ENCODE measurements at regions not wholly inside any gene's neighbourhood (a gene's known extent, or its start where the extent isn't known, plus 50 kb on each side); places are given as distances from the start of the nearest gene placed in this dataset.

DNA sequence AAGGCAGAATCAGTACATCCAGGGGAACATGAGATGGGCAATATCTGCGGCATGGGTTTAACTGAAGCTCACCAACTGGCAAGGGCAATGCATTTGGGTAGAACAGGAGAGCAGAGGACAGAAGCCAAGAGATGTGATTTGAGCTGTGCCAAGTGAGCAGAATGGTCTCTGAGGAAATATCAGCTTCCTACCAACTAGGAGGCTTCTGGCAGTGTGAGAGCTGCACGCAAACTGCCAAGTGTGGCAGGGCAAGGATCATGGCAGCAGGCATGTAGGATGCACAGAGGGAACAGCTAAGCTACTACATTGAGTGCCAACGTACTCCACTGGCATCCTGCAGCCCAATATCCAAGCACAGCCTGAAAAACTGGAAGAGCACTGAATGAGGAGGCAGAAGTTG is 1036.5 kb downstream of the TUSC7 start:
- no peak for DNase-seq

DNA sequence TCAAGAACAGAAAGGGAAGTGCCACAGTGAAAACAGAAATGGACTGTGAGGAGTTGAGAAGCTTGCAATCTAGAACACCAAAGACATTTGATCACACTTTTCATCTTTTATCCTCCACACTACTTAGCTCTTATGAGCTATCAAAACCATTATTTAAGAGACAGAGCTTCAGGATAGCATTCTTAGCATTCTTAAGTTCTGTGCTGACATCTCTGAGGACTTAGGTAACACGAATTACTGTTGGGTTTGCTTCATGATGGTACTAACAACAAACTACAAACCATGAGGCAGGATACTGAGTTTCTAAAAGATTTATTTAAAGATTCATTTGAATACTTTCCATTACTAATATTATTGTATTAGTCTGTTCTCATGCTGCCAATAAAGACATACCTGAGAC is 1038.6 kb downstream of the TUSC7 start:
- DNase-seq: no peak

- DNase-seq: no peak
Measured at GRCh38 chr3:117750674-117751269, 1041.2 kb downstream of the TUSC7 start.

DNA sequence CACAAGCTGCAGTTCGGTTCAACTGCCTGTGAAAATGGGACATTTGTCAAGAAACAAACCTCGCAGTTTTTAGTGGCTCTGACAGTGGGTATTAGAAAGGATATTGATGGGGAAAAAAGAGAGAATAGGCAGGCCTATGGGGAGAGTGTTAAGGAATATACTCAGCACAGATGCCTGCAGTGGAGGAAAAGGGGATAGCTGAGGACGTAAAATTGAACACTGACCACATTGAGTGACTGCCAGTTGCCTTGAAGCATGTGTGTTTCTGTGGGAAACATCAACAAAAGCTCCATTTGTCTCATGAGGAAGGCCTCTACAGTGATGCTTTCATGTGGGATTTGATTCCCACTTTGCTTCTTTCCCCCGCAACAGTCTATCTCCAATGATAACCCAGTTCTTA is 1042.1 kb downstream of the TUSC7 start:
- DNase-seq: no peak

DNA sequence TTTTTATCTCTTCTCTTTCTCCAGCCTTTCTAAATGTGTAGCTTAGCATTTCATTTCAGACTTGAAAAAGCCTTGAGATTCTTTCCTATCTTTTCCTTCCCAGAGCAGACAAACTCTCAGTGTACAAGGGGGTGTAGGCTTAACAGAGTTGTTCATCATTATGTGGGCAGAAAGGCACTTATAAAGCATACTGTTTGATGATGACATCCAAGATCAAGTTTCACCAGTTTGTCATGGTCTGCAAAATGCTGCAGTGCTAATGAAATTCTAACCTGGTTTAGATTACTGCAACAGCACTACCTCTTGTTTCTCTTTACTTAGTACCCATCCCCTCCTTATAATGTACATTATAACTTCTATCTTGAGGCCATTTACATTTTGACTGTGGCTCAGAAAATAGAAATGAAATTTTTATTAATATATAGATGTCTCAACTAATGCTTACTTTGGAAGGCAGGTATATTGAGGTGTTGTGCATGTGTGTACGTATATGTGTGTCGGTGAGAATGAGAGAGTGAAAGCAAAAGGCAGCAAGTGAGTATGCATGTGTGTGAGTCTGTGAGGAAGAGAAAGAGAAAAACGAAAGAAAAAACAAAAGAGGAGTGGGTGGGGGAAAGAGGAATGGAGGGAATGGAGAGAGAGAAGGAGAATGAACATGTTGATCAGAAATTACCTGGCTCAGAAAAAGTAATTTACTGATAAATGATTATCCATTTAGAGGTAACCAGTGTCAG is 1043.6 kb downstream of the TUSC7 start:
- no peak for DNase-seq

GRCh38 chr3:117754058-117754457 is 1044.5 kb downstream of the TUSC7 start:
- DNase-seq: no peak

DNA sequence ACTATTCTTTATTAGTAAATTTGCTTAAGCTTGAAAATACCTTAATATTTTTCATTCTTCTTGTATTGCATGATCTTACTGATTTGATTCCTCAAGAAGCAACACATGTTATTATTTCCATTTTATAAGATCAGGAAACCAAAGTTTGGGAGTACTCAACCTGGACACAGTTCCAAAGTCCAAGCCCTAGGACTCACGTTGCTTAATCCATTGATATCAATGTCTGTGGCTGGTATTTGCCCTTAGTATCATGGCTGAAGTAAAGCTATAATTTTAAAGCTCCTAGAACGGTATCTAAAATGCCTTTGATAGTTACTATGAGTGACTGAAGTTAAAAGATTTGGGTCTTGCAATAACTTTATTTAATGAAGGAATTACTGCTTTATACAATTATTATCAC is 1045.3 kb downstream of the TUSC7 start:
- DNase-seq: no peak

- no peak for DNase-seq
Measured at GRCh38 chr3:117756563-117756962, 1047.0 kb downstream of the TUSC7 start.

GRCh38 chr3:117761703-117762620 is 1052.4 kb downstream of the TUSC7 start:
- no peak for DNase-seq

GRCh38 chr3:117762621-117763037 is 1053.0 kb downstream of the TUSC7 start:
- DNase-seq: no peak

DNA sequence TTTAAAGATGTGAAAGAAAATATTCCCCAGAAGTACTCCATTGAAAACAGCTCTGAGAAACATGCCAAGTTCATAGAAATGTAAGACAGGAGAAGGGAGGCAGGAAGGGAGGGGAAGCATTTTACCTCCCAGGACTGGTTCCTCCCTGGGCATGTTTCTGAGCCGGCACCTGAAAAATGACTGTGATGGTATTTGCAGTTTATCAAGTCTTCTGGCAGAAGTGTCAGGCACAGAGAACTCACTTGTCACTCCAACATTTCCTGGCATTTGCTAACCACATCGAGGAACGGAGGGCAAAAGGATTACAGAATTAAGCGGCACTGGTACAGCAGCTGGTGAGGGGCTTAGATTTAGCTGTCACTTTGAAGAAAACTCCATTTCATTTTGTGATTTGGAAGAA is 1054.0 kb downstream of the TUSC7 start:
- no peak for DNase-seq

DNA sequence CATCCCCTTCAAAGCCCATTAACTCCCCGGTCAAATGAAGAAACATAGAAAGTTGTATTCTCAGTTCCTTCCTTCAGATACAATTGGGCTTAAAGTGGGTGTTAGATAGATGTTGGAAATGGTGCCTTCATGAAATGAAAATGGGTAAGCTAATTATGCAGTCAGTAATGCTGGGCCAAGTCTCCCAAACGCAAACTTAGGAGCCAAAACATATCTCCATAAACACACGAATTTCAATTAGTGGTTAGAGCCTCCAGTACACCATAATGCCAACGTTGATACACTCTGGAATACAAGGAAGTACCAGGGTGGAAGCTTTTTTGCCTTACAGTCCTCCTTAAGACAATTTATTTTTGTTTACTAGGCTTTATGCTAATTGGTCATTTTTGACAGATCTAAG is 1059.0 kb downstream of the TUSC7 start:
- DNase-seq: no peak

GRCh38 chr3:117774130-117774529 is 1064.6 kb downstream of the TUSC7 start:
- DNase-seq: no peak

DNA sequence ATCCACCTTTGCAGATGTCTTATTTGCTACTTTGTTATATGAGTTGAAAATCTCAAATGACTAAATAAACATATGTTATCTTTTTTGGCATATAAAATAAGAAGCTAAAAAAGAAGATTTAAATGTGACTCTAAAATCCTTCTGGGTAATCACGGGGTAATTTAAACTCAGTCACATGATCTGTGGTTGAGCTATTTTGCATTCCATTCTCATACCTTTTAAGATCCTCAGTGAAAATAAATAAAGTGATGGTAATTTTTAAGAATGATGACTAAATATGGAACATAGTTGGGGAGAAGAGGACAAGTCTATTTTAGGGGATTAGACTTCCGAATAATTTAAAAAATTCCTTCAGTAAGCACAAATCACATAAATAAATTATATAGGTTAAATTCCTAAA is 1076.8 kb downstream of the TUSC7 start:
- DNase-seq: no peak

DNA sequence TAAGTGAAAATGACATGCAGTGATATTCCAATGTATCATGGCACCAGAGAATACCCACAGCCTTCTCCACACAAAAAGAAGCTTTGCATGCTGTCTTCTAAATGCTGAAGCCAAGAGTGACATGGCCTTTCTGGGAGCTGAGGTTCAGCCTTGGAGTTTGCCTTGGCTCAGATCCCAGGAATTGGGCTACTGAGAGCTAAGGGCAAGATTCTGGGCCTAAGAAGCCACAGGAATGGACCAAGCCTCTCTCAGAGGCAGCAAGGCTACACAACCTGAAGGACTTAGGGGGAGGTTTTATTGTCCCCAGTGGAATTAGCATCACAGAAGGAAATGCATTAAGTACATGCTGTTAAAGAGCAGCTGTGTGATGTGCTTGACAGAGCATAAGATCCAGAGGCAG is 1078.5 kb downstream of the TUSC7 start:
- no peak for DNase-seq

GRCh38 chr3:117788506-117788905 is 1078.9 kb downstream of the TUSC7 start:
- DNase-seq: no peak

- DNase-seq: no peak
Measured at GRCh38 chr3:117790235-117790987, 1080.8 kb downstream of the TUSC7 start.

- DNase-seq: no peak
Measured at GRCh38 chr3:117793622-117794265, 1084.2 kb downstream of the TUSC7 start.

DNA sequence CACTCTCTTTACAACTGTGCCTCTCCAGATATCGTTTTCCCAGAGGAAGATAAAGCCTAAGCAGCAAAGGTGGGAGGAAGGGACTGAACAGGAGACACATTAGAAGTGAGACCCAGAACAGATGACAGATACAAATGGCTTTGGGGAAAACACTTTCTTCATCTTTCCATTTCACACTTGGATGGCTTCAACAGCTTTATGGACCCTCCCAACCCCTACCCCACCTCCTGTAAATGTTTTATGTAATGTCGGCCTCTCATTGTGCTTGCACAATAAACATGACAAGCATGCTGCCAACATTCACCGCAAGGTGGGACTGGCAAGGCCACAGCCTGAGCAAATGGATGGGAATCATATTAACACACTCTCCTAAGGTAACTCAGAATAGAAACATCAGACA is 1088.6 kb downstream of the TUSC7 start:
- no peak for DNase-seq

- no peak for DNase-seq
Measured at GRCh38 chr3:117798687-117799386, 1089.3 kb downstream of the TUSC7 start.

GRCh38 chr3:117799387-117799735 is 1089.8 kb downstream of the TUSC7 start:
- no peak for DNase-seq

GRCh38 chr3:117801912-117802239 is 1092.3 kb downstream of the TUSC7 start:
- DNase-seq: no peak

Measured in activated T-cell treated with anti-CD3 and anti-CD28 coated beads, Interleukin-2, amount 50 U/mL, for 48 hours (primary cell).